Activated CD8-positive, alpha-beta memory T cell treated with anti-CD3 and anti-CD28 coated beads for 36 hours (primary cell): ENCODE measurements at regions not wholly inside any gene's neighbourhood (a gene's known extent, or its start where the extent isn't known, plus 50 kb on each side); places are given as distances from the start of the nearest gene placed in this dataset.

Source experiments
- CTCF ChIA-PET: fragments of 350-600 bp; sonication (Branson Sonifier 250); formaldehyde crosslinking; loops from one replicate; lab custom pipeline; 2021; ENCODE audit warnings: antibody characterized with exemption; lab: Charles Lee
- POLR2A ChIA-PET: fragments of 350-600 bp; sonication (Branson Sonifier 250); formaldehyde crosslinking; loops from one replicate; lab custom pipeline; 2021; ENCODE audit warnings: antibody characterized with exemption; lab: Charles Lee

GRCh38 chr3:154780263-154780662 is 299.9 kb upstream of the MME start:
- POLR2A ChIA-PET = no interaction called here
- CTCF ChIA-PET = no interaction called here

GRCh38 chr3:154779571-154779970 is 300.5 kb upstream of the MME start:
- POLR2A ChIA-PET = no interaction called here
- CTCF ChIA-PET = no interaction called here

GRCh38 chr3:154778057-154778456 is 302.1 kb upstream of the MME start:
- POLR2A ChIA-PET = no interaction called here
- CTCF ChIA-PET = no interaction called here

GRCh38 chr3:154776549-154777225 is 303.4 kb upstream of the MME start:
- ChIA-PET CTCF (no interaction called here), POLR2A (no interaction called here)

GRCh38 chr3:154775821-154776548 is 304.1 kb upstream of the MME start:
- POLR2A ChIA-PET = no interaction called here
- CTCF ChIA-PET = interaction anchor here (1.1 kb wide), 1 partner anchor 19 kb away, joined by 3 read pairs; no protein-coding TSS in a partner anchor

GRCh38 chr3:154766765-154767503 is 313.2 kb upstream of the MME start:
- CTCF ChIA-PET = no interaction called here
- POLR2A ChIA-PET = no interaction called here

- CTCF ChIA-PET = no interaction called here
Measured at GRCh38 chr3:154764856-154765640, 315.1 kb upstream of the MME start.

GRCh38 chr3:154762486-154762885 is 317.6 kb upstream of the MME start:
- ChIA-PET POLR2A (no interaction called here), CTCF (no interaction called here)

More at GRCh38 chr3:154764856-154765640, 315.1 kb upstream of the MME start:
- POLR2A ChIA-PET = no interaction called here

- ChIA-PET POLR2A (no interaction called here), CTCF (no interaction called here)
Measured at GRCh38 chr3:154759966-154760365, 320.2 kb upstream of the MME start.

- ChIA-PET CTCF (no interaction called here), POLR2A (no interaction called here)
Measured at GRCh38 chr3:154758109-154758868, 321.8 kb upstream of the MME start.

GRCh38 chr3:154753101-154753500 is 323.1 kb upstream of the GPR149 start:
- CTCF ChIA-PET = no interaction called here

GRCh38 chr3:154749514-154749913 is 319.5 kb upstream of the GPR149 start:
- POLR2A ChIA-PET = no interaction called here
- CTCF ChIA-PET = no interaction called here

More at GRCh38 chr3:154753101-154753500, 323.1 kb upstream of the GPR149 start:
- POLR2A ChIA-PET = no interaction called here

GRCh38 chr3:154745929-154746328 is 315.9 kb upstream of the GPR149 start:
- ChIA-PET CTCF (no interaction called here), POLR2A (no interaction called here)

GRCh38 chr3:154745122-154745521 is 315.1 kb upstream of the GPR149 start:
- ChIA-PET POLR2A (no interaction called here), CTCF (no interaction called here)

GRCh38 chr3:154743418-154743817 is 313.4 kb upstream of the GPR149 start:
- ChIA-PET CTCF (no interaction called here), POLR2A (no interaction called here)

- ChIA-PET POLR2A (interaction anchor here (0.5 kb wide), 1 partner anchor 412 kb away, joined by 3 read pairs; no protein-coding TSS in a partner anchor), CTCF (no interaction called here)
Measured at GRCh38 chr3:154734468-154734867, 304.5 kb upstream of the GPR149 start.

- ChIA-PET POLR2A (no interaction called here), CTCF (no interaction called here)
Measured at GRCh38 chr3:154730186-154730585, 300.2 kb upstream of the GPR149 start.

GRCh38 chr3:154729741-154730140 is 299.8 kb upstream of the GPR149 start:
- ChIA-PET CTCF (no interaction called here), POLR2A (no interaction called here)

GRCh38 chr3:154728285-154728684 is 298.3 kb upstream of the GPR149 start:
- ChIA-PET CTCF (no interaction called here), POLR2A (no interaction called here)
